ENCODE measurements at regions not wholly inside any gene's neighbourhood (a gene's known extent, or its start where the extent isn't known, plus 50 kb on each side); places are given as distances from the start of the nearest gene placed in this dataset.

- TF ChIP-seq EZH2 (IDR thresholded peaks at IDR 0.05; ENCODE audit: low read length, unreplicated experiment) (no peak), CTCF (conservative IDR thresholded peaks at IDR 0.05; ENCODE audit: low read depth, low read length) (no peak), EZH2phosphoT487 (IDR thresholded peaks at IDR 0.05; ENCODE audit: borderline replicate concordance, low read length) (no peak)
Measured at GRCh38 chr4:138538743-138539142, 296.6 kb upstream of the SLC7A11 start.

Measured in PC-3 (cell line).